Fibroblast of lung (primary cell): ENCODE measurements at regions not wholly inside any gene's neighbourhood (a gene's known extent, or its start where the extent isn't known, plus 50 kb on each side); places are given as distances from the start of the nearest gene placed in this dataset.

Experiments
- CTCF ChIP-seq, 2 donors: IDR thresholded peaks in 1 of 2; conservative IDR thresholded peaks in 1 of 2; 1 replicate in 1 of 2; 2 replicates in 1 of 2; pipeline ENCODE4 v1.5.1; 2011 to 2012; ENCODE audit warnings: low read length in 2 of 2, control low read depth in 1 of 2, inconsistent platforms in 1 of 2, low read depth in 1 of 2, mild to moderate bottlenecking in 1 of 2
- EZH2 ChIP-seq: IDR thresholded peaks from 2 replicates; pipeline ENCODE4 v1.5.1; 2012; ENCODE audit warnings: low read length, control low read depth, mild to moderate bottlenecking; ENCODE audit errors: missing control alignments

- TF ChIP-seq CTCF (conservative IDR thresholded peaks at IDR 0.05 in 1 of 2, IDR thresholded peaks at IDR 0.05 in 1 of 2; ENCODE audit: low read depth in 1 of 2, low read length in 2 of 2) (no peak), EZH2 (no peak)
Measured at GRCh38 chr5:96072791-96073165, 111.1 kb upstream of the ELL2 start.
